ENCODE measurements at regions not wholly inside any gene's neighbourhood (a gene's known extent, or its start where the extent isn't known, plus 50 kb on each side); places are given as distances from the start of the nearest gene placed in this dataset.

- TF ChIP-seq EZH2 (IDR thresholded peaks at IDR 0.05; ENCODE audit: borderline replicate concordance, low read depth, low read length, poor library complexity, severe bottlenecking), result no peak
- no peak for TF ChIP-seq CTCF (conservative IDR thresholded peaks at IDR 0.05; ENCODE audit: low read depth, low read length)
These were observed 184.3 kb upstream of the C14orf180 start for GRCh38 chr14:104395276-104395675.
